K562 (cell line): ENCODE measurements at regions not wholly inside any gene's neighbourhood (a gene's known extent, or its start where the extent isn't known, plus 50 kb on each side); places are given as distances from the start of the nearest gene placed in this dataset.

ENCODE experiments used
- ATAC-seq: fragments of 200-7000 bp; cut with Tn5 transposase; 3 replicates; pipeline ENCODE4 v1.9.1; 2020; ENCODE audit warnings: moderate library complexity
- BruUV-seq: library from RNA; stranded (reverse); fragments of 400-500 nt; replicated peaks from 2 replicates; lab custom pipeline; 2021; lab: Mats Ljungman, UMichigan
- CTCF ChIA-PET: fragments of 300-600 bp; formaldehyde crosslinking; extraction: SDS; loops from one replicate; lab custom pipeline; 2021; ENCODE audit warnings: low intra/inter-chr PET ratio; lab: Yijun Ruan, JAX
- POLR2A ChIA-PET: fragments of 300-600, 350-650 bp; sonication (Branson Sonifier 250); formaldehyde crosslinking; extraction: SDS; loops from one replicate; lab custom pipeline; 2021; ENCODE audit warnings: antibody characterized with exemption, inconsistent platforms; lab: Yijun Ruan, JAX
- DNase-seq, 4 experiments: peaks; one replicate each; pipeline versions ENCODE4 v3.0.0 to v3.0.0-alpha.2; 2011 to 2018; ENCODE audit warnings: low spot score in 3 of 4, mixed read lengths in 3 of 4; ENCODE audit errors: extremely low read depth in 1 of 4
- FAIRE-seq: peaks from 2 replicates; lab custom pipeline; 2011; peaks lifted over from hg19 to GRCh38; lab: Jason Lieb, UNC
- H2AFZ ChIP-seq: 2 replicates; pipeline ENCODE4 v1.6.0; 2011; ENCODE audit warnings: low read depth, low read length, control low read depth, inconsistent platforms
- H3K27ac ChIP-seq: fragments of 200-600 bp; 3 replicates; pipeline ENCODE4 v1.8.0; 2011; ENCODE audit warnings: low read depth, mild to moderate bottlenecking, control low read depth, inconsistent platforms, low read length, moderate library complexity, mixed read lengths; ENCODE audit errors: extremely low read depth
- H3K27me3 ChIP-seq, 2 experiments: fragments of 300-600 bp in 1 of 2; 2 replicates in 1 of 2; 3 replicates in 1 of 2; pipeline versions ENCODE4 v1.6.0 to v1.8.0; 2011; ENCODE audit warnings: inconsistent platforms in 2 of 2, low read length in 2 of 2, mild to moderate bottlenecking in 1 of 2, mixed read lengths in 1 of 2, moderate library complexity in 1 of 2; ENCODE audit not compliant: control insufficient read depth in 2 of 2, insufficient read depth in 2 of 2
- H3K36me3 ChIP-seq: fragments of 300-600 bp; 3 replicates; pipeline ENCODE4 v1.8.0; 2011; ENCODE audit warnings: mild to moderate bottlenecking, low read length, inconsistent platforms; ENCODE audit not compliant: control insufficient read depth, insufficient read depth
- H3K4me1 ChIP-seq, 2 experiments: fragments of 200-600 bp in 1 of 2; replicated peaks in 1 of 2; 2 replicates in 1 of 2; 3 replicates in 1 of 2; pipeline versions ENCODE4 v1.5.1 to v1.8.0; 2011; ENCODE audit warnings: inconsistent platforms in 2 of 2, low read length in 2 of 2, mild to moderate bottlenecking in 1 of 2, mixed read lengths in 1 of 2, moderate library complexity in 1 of 2; ENCODE audit not compliant: control insufficient read depth in 2 of 2, insufficient read depth in 2 of 2
- H3K4me2 ChIP-seq: 2 replicates; pipeline ENCODE4 v1.6.1; 2011; ENCODE audit warnings: low read length, control low read depth, inconsistent platforms, mixed read lengths; ENCODE audit not compliant: insufficient read depth
- H3K4me3 ChIP-seq: fragments of 200-600 bp; sonication (generic), shearing (Covaris generic); 2 replicates; pipeline ENCODE4 v1.5.1; 2016; ENCODE audit warnings: control low read depth, inconsistent platforms
- H3K79me2 ChIP-seq: fragments of 200-600 bp; 3 replicates; pipeline ENCODE4 v1.8.0; 2011; ENCODE audit warnings: low read length, inconsistent platforms; ENCODE audit not compliant: control insufficient read depth, insufficient read depth
- H3K9ac ChIP-seq, 2 experiments: 2 replicates each; pipeline versions ENCODE4 v1.6.0 to v1.6.1; 2011; ENCODE audit warnings: low read depth in 2 of 2, low read length in 2 of 2, control low read depth in 1 of 2, inconsistent platforms in 1 of 2, mild to moderate bottlenecking in 1 of 2, mixed read lengths in 1 of 2; ENCODE audit not compliant: insufficient read depth in 1 of 2
- H3K9me1 ChIP-seq: one replicate; pipeline ENCODE4 v1.6.0; 2011; ENCODE audit warnings: inconsistent platforms, mild to moderate bottlenecking, low read length, moderate library complexity; ENCODE audit not compliant: control insufficient read depth, insufficient read depth
- H3K9me3 ChIP-seq: replicated peaks from 2 replicates; pipeline ENCODE4 v1.5.1; 2011; ENCODE audit warnings: low read depth, low read length, inconsistent platforms; ENCODE audit not compliant: control insufficient read depth, insufficient read depth
- H4K20me1 ChIP-seq: replicated peaks from 2 replicates; pipeline ENCODE4 v1.6.1; 2011; ENCODE audit warnings: low read length, inconsistent platforms, mixed read lengths; ENCODE audit not compliant: control insufficient read depth, insufficient read depth
- BDP1 ChIP-seq: IDR thresholded peaks from 3 replicates; pipeline ENCODE4 v1.6.1; 2011; ENCODE audit not compliant: insufficient read length, insufficient read depth
- BRD4 ChIP-seq: fragments of 200-600 bp; sonication (generic); IDR thresholded peaks from 2 replicates; pipeline ENCODE4 v1.6.1; 2017; ENCODE audit warnings: inconsistent platforms
- GABPA ChIP-seq: fragments of 200-800 bp; sonication (Bioruptor generic); conservative IDR thresholded peaks from 2 replicates; pipeline ENCODE4 v1.6.1; 2016; ENCODE audit warnings: low read depth, missing genetic modification characterization, missing compliant biosample characterization
- PML ChIP-seq: IDR thresholded peaks from 2 replicates; pipeline ENCODE4 v1.6.1; 2012; ENCODE audit warnings: low read length, inconsistent platforms
- YBX1 ChIP-seq: fragments of 450-650 bp; IDR thresholded peaks from 2 replicates; pipeline ENCODE4 v1.7.1; 2016; ENCODE audit warnings: mild to moderate bottlenecking
- WGBS: fragments of 100-300 bp; shearing (Covaris generic); methylation state at CpG from one replicate; pipeline ENCODE4 v1.1.6; 2016; ENCODE audit warnings: low coverage, mixed read lengths; ENCODE audit not compliant: insufficient coverage; ENCODE audit errors: missing lambda C conversion rate; 5-methylcytosine and 5-hydroxymethylcytosine counted together
- in situ Hi-C: fragments of 300-500 bp; cut with MboI; formaldehyde crosslinking; loops from 4 replicates; pipeline ENCODE4 v1.15.0; 2018; ENCODE audit warnings: inconsistent platforms, mixed read lengths
- intact Hi-C: fragments of 100-400 bp; cut with micrococcal nuclease; formaldehyde crosslinking; loops from 2 replicates; pipeline ENCODE4 v1.14.2; 2022
- TF ChIP-seq, protein P1 (sequence below): fragments of 200-800 bp; sonication (Bioruptor generic); IDR thresholded peaks from 2 replicates; pipeline ENCODE4 v1.6.1; 2017; ENCODE audit warnings: missing genetic modification characterization, missing compliant biosample characterization
- TF ChIP-seq, protein P2 (sequence below): sonication (generic); formaldehyde crosslinking; IDR thresholded peaks from 2 replicates; pipeline ENCODE4 v1.8.1; 2023; ENCODE audit warnings: mild to moderate bottlenecking, missing genetic modification reagents

GRCh38 chr4:55186700-55187099 is 61.3 kb upstream of the KDR start (continued):
- TF ChIP-seq BRD4 (no peak), PML (no peak)
- TF ChIP-seq, protein P1, sequence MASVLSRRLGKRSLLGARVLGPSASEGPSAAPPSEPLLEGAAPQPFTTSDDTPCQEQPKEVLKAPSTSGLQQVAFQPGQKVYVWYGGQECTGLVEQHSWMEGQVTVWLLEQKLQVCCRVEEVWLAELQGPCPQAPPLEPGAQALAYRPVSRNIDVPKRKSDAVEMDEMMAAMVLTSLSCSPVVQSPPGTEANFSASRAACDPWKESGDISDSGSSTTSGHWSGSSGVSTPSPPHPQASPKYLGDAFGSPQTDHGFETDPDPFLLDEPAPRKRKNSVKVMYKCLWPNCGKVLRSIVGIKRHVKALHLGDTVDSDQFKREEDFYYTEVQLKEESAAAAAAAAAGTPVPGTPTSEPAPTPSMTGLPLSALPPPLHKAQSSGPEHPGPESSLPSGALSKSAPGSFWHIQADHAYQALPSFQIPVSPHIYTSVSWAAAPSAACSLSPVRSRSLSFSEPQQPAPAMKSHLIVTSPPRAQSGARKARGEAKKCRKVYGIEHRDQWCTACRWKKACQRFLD (CRISPR knock-in tag): no peak

DNA sequence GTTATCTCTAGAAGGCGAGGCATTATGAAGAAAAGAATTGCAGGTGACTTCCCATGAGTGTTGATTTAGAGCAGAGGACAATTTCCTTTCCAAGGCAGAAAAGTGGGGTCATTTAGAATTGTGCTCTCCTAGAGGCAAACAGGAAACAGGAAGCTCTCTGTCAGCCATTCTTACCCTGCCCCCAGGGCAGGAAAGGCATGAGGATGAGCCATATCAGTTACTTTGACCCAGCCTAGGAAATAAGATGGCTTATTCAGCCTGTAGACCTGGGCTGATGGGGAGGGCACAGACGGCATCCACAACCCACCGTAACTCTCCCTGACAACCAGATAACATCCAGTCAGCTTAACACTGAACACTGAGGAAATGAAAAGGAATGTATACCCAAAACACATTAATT is 88.8 kb upstream of the KDR start:
- no peaks in the 10 kb centered on the region for H3K4me1 ChIP-seq
- intact Hi-C loops: no loop called here
- TF ChIP-seq YBX1 (no peak), BDP1 (no peak), GABPA (tag) (peak; percentile 34; the same call in 1 of the 2 replicates)
- TF ChIP-seq, protein P2, sequence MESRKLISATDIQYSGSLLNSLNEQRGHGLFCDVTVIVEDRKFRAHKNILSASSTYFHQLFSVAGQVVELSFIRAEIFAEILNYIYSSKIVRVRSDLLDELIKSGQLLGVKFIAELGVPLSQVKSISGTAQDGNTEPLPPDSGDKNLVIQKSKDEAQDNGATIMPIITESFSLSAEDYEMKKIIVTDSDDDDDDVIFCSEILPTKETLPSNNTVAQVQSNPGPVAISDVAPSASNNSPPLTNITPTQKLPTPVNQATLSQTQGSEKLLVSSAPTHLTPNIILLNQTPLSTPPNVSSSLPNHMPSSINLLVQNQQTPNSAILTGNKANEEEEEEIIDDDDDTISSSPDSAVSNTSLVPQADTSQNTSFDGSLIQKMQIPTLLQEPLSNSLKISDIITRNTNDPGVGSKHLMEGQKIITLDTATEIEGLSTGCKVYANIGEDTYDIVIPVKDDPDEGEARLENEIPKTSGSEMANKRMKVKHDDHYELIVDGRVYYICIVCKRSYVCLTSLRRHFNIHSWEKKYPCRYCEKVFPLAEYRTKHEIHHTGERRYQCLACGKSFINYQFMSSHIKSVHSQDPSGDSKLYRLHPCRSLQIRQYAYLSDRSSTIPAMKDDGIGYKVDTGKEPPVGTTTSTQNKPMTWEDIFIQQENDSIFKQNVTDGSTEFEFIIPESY: no peak
- TF ChIP-seq, all 486 proteins: peak for 1
- BruUV-seq: no TSS peak
- Histone ChIP-seq H3K9me3 (no peaks in the 10 kb centered on the region), H2AFZ (no peak overlapping the region), H3K27me3 (0 out of 5 replicates have a peak, but pooled peaks cover 0 to 2% of the 10 kb centered on the region in 2 experiments), H3K36me3 (no peaks in the 10 kb centered on the region), H4K20me1 (no peaks in the 10 kb centered on the region), H3K9ac (no peak overlapping the region), H3K4me2 (no peak overlapping the region), H3K27ac (no peak overlapping the region), H3K79me2 (no peaks in the 10 kb centered on the region), H3K4me3 (no peak overlapping the region), H3K9me1 (no peaks in the 10 kb centered on the region)
- POLR2A ChIA-PET: no interaction called here
- no peak for DNase-seq
- CTCF ChIA-PET: no interaction called here
- WGBS: 0% methylated on average over 3 of the region's 3 CpGs
- in situ Hi-C loops: no loop called here
- ATAC-seq: no peak
- FAIRE-seq: no peak
